ENCODE measurements at regions not wholly inside any gene's neighbourhood (a gene's known extent, or its start where the extent isn't known, plus 50 kb on each side); places are given as distances from the start of the nearest gene placed in this dataset.

- DNase-seq, result no peak
- H3K9me3 Mint-ChIP-seq (ENCODE audit: insufficient read depth), result no peaks in the 10 kb centered on the region
- ChIA-PET CTCF (no interaction called here), POLR2A (no interaction called here)
- no peak overlapping the region for H3K27ac Mint-ChIP-seq
- Histone ChIP-seq H3K79me2 (ENCODE audit: control insufficient read depth, insufficient read depth, low read length) (no peaks in the 10 kb centered on the region), H3K4me3 (ENCODE audit: control extremely low read depth in 1 of 5, extremely low read depth in 1 of 5, insufficient read depth in 1 of 5, low read depth in 2 of 5, low read length in 4 of 5) (no peak overlapping the region), H3K9me3 (ENCODE audit: control extremely low read depth in 1 of 3, control insufficient read depth in 2 of 3, insufficient read depth in 1 of 3, low read length in 2 of 3) (no peaks in the 10 kb centered on the region), H3K4me1 (ENCODE audit: control insufficient read depth in 2 of 2, insufficient read depth in 2 of 2, low read length in 2 of 2) (no peaks in the 10 kb centered on the region), H3K27me3 (replicated peaks in 1 of 4; ENCODE audit: control extremely low read depth in 1 of 4, control insufficient read depth in 3 of 4, insufficient read depth in 4 of 4, low read length in 3 of 4) (peaks cover 0 to 3% (median 1%) of the 10 kb centered on the region in 4 experiments), H3K4me2 (replicated peaks; ENCODE audit: low read depth, low read length, poor library complexity, severe bottlenecking) (no peak overlapping the region), H4K20me1 (ENCODE audit: control insufficient read depth, insufficient read depth, low read length, poor library complexity, severe bottlenecking) (no peaks in the 10 kb centered on the region), H3K9ac (ENCODE audit: low read length) (no peak overlapping the region), H3K36me3 (replicated peaks in 1 of 2; ENCODE audit: control extremely low read depth in 1 of 2, control insufficient read depth in 1 of 2, extremely low read depth in 1 of 2, insufficient read depth in 2 of 2, low read length in 1 of 2) (no peaks in the 10 kb centered on the region), H2AFZ (ENCODE audit: insufficient read depth, low read depth, low read length, poor library complexity, severe bottlenecking) (no peak overlapping the region), H3K27ac (ENCODE audit: low read length in 2 of 2) (no peak overlapping the region)
- H3K4me3 Mint-ChIP-seq, result no peak overlapping the region
- TF ChIP-seq CTCF (IDR thresholded peaks at IDR 0.05) (no peak), EZH2 (IDR thresholded peaks at IDR 0.05; ENCODE audit: borderline replicate concordance, insufficient read depth, low read depth, low read length, poor library complexity, severe bottlenecking) (no peak)
- no peak for ATAC-seq (ENCODE audit: low read depth)
- intact Hi-C loops (cut with micrococcal nuclease), result no loop called here
- peaks cover 5% of the 10 kb centered on the region for H3K27me3 Mint-ChIP-seq
- H3K4me1 Mint-ChIP-seq, result no peaks in the 10 kb centered on the region
- WGBS (ENCODE audit: insufficient coverage), result 83% methylated on average over 2 of the region's 2 CpGs
Observed at GRCh38 chr13:108376308-108376707, 106.8 kb downstream of the TNFSF13B start.

- CTCF ChIA-PET, result no interaction called here
- POLR2A ChIA-PET, result no interaction called here
- H2AFZ ChIP-seq (ENCODE audit: insufficient read depth, low read depth, low read length, poor library complexity, severe bottlenecking), result no peak overlapping the region
- no peaks in the 10 kb centered on the region for H3K36me3 ChIP-seq (replicated peaks in 1 of 2; ENCODE audit: control extremely low read depth in 1 of 2, control insufficient read depth in 1 of 2, extremely low read depth in 1 of 2, insufficient read depth in 2 of 2, low read length in 1 of 2)
- ATAC-seq (ENCODE audit: low read depth) (no peak), DNase-seq (no peak)
- H3K9ac ChIP-seq (ENCODE audit: low read length), result no peak overlapping the region
- H3K4me1 ChIP-seq (ENCODE audit: control insufficient read depth in 2 of 2, insufficient read depth in 2 of 2, low read length in 2 of 2), result no peaks in the 10 kb centered on the region
- H3K4me2 ChIP-seq (replicated peaks; ENCODE audit: low read depth, low read length, poor library complexity, severe bottlenecking), result no peak overlapping the region
- peaks cover 0 to 3% (median 1%) of the 10 kb centered on the region in 4 experiments for H3K27me3 ChIP-seq (replicated peaks in 1 of 4; ENCODE audit: control extremely low read depth in 1 of 4, control insufficient read depth in 3 of 4, insufficient read depth in 4 of 4, low read length in 3 of 4)
- no peaks in the 10 kb centered on the region for H3K4me1 Mint-ChIP-seq
- TF ChIP-seq EZH2 (IDR thresholded peaks at IDR 0.05; ENCODE audit: borderline replicate concordance, insufficient read depth, low read depth, low read length, poor library complexity, severe bottlenecking) (no peak), CTCF (IDR thresholded peaks at IDR 0.05) (no peak)
- no peak overlapping the region for H3K4me3 Mint-ChIP-seq
- WGBS (ENCODE audit: insufficient coverage), result 100% methylated on average over 4 of the region's 6 CpGs
- H3K9me3 ChIP-seq (ENCODE audit: control extremely low read depth in 1 of 3, control insufficient read depth in 2 of 3, insufficient read depth in 1 of 3, low read length in 2 of 3), result no peaks in the 10 kb centered on the region
- H4K20me1 ChIP-seq (ENCODE audit: control insufficient read depth, insufficient read depth, low read length, poor library complexity, severe bottlenecking), result no peaks in the 10 kb centered on the region
- H3K9me3 Mint-ChIP-seq (ENCODE audit: insufficient read depth), result no peaks in the 10 kb centered on the region
- no peaks in the 10 kb centered on the region for H3K79me2 ChIP-seq (ENCODE audit: control insufficient read depth, insufficient read depth, low read length)
- H3K27ac ChIP-seq (ENCODE audit: low read length in 2 of 2), result no peak overlapping the region
- intact Hi-C loops (cut with micrococcal nuclease), result no loop called here
- no peak overlapping the region for H3K4me3 ChIP-seq (ENCODE audit: control extremely low read depth in 1 of 5, extremely low read depth in 1 of 5, insufficient read depth in 1 of 5, low read depth in 2 of 5, low read length in 4 of 5)
- no peak overlapping the region for H3K27ac Mint-ChIP-seq
- peaks cover 5% of the 10 kb centered on the region for H3K27me3 Mint-ChIP-seq
Observed at GRCh38 chr13:108377646-108378206, 108.2 kb downstream of the TNFSF13B start.
